GM21390 (cell line): ENCODE measurements at regions not wholly inside any gene's neighbourhood (a gene's known extent, or its start where the extent isn't known, plus 50 kb on each side); places are given as distances from the start of the nearest gene placed in this dataset.
"Not testable (repeated sequence)": the region's sequence is repeated elsewhere in the genome, so short reads cannot be mapped to it uniquely, and the experiment has no call there.

Source experiments
- ATAC-seq: cut with Tn5 transposase; IDR thresholded peaks from one replicate; pipeline ENCODE4 v1.9.1; 2021; ENCODE audit not compliant: unreplicated experiment

DNA sequence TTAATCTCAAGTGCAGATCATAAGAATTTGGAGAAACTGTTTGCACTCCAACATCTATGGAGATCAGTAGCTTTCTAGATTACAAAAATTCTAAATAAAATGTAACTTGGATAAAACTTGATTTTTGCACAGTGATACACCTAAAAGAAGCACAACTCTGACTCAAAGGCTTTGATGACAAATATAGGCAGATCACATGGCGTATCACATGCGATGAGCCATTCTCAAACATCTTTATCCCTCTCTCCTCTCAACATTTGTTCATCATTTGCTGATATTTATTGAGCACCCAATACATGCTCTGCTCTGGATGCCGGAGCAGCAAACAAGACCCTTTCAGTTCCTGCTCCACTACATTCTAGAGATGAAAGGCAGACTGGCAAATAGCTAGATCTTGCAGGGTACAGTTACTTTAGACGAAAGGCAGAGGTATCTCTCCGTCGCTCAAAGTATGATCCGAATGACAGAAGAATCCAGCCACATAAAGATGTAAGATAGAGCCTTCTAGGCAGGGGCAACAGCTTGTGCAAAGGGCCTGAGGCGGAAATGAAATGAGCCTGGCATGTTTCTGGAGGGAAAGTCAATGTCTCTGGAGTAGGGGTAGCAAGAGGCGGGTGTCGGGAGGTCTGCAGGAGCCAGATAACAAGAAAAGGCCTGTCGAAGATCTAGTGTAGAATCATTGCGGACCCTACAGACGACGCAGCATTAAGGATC is 145.8 kb upstream of the ERRFI1 start:
- no peak for ATAC-seq

DNA sequence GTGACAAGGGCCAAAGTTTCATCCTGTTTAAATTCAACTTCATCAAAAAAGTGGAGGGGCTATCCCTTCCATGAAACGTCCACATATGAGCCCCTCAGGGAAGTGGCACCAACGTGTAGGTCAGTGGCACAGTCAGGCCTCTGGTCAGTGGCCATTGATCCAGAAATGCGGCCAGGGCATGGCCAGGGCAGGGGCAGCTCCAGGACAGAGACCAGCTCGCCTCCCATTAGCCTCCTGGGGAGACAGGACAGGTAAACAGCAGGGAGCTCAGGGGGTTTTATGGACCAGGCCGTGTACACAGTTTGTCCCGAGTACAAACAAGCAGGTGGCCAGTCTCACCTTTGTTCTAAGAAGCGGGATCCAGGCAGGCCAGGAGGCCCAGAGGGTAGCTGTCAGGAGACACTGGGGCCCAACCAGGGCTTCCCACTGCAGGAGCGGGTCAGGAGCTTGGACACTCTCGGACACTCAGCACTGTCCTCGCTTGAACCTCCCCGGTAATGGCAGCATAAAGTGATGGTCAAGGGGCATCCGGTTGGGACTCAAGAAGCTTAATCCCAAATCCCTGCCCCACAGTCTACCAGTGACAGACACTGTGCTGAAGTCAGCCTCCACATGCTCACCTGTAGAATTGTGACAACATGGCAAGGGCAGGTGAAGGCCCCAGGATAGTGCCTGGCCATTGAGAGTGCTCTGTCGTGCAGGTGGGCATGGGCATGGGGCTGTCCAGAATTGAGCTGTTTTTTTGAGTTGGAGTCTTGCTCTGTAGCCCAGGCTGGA is 144.1 kb upstream of the ERRFI1 start:
- ATAC-seq = no peak

DNA sequence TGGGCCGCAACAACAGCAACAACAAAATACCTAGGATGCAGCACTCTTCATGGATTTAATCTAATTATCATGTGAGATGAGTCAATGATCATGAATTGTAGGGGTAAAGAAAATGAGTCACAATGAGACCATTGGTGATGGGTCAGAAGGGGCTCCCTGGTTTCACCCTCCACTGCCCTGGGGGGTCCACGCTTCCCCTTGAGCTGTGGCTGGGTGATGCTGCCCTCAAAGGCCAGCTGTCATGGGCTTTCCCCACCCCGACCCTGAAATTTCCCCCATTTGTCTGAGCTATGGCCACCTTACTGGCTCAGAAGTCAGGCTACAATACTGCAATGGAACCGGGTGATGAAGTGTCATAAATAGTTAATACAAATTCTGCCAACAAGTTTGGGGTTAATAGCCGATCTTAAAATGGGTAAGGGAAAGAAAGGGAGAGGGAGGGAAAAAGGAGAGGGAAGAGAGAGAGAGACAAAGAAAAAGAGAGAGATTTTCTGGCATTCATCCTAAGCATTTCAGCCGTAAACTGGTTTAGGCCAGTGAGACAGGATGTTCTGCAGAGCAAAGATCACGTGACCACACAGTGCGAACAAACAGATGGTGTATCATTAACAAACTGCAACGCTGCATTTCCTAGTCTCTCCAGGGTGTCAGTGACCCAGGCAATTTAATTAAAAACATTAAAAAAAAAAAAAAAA is 143.4 kb upstream of the ERRFI1 start:
- peak; percentile 52 for ATAC-seq

DNA sequence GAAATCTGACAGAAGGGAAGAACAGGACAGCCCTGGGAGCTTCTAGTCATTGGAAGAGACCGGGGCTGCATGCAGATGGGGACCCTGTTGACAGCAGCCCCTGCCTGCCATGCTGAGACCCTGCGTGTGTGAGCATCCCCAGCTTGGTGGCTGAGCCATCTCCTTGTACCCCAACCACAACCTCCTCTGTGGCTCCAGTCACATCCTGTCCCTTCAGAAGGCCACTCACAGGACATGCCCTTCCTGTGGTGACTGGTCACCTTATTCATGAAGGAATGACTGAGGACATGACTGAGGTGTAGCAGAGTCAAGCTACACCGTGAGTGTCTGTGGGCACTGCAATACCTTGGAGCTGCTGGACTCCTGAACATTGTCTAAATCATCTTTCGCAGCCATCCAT is 141.8 kb upstream of the ERRFI1 start:
- ATAC-seq = no peak

DNA sequence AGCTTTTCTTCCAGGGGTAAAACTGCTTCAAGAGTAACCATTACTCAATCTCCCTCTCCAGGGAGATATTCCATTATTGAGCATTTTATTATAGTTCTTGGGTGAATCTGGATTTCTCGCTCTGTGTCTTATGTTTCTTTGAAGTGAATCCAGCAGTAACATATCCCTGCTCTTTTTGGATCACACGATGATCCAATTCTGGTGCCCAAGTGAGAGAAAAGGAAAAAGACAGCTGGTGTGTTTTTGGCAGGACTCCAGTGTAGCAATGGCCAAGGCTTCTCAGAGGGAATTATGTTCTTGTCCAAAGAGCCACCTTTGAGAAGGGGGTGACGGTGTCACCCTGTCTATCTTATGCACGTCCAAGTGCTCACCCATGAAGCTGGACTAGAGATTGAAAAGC is 140.3 kb upstream of the ERRFI1 start:
- ATAC-seq = no peak

GRCh38 chr1:8165595-8166360 is 139.7 kb upstream of the ERRFI1 start:
- ATAC-seq = no peak

DNA sequence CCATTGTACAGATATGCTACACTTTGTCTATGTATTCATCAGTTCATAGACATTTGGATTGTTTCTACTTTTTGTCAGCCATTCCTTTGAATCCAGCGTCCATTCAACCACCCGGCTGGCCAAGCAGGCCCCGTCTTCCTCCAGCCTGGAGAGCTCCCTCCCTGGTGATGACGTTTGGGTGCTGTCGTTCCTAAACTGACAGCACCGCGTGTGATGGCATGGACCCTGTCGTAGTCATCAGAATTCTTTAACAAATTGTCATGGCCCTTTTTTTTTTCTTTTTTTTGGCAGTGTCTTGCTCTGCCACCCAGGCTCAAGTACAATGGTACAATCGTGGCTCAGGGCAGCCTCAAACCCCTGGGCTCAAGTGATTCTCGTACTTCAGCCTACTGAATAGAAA is 138.6 kb upstream of the ERRFI1 start:
- ATAC-seq = no peak

- ATAC-seq = no peak
These were observed 136.9 kb upstream of the ERRFI1 start for GRCh38 chr1:8163039-8163438.

DNA sequence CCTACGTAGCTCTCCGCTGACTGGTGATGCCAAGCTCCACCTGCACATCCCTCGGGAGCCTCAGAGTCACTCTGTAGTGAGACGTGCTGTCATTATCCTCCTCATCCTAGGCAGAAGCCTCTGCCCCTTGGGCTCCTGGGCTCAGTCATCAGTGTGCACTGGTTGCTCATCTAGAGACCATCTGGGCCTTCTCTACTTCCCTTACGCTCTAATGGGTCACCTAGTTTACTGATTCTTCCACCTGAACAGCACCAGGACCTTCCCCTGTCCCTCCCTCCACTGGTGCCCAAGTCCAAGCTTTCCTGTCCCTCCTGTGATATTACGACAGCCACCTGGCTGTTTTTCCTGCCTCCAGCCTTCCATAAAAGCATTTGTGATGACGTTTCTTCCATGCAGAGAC is 136.1 kb upstream of the ERRFI1 start:
- no peak for ATAC-seq

- no peak for ATAC-seq
These were observed 135.5 kb upstream of the ERRFI1 start for GRCh38 chr1:8161546-8162105.

GRCh38 chr1:8159470-8160024 is 133.4 kb upstream of the ERRFI1 start:
- ATAC-seq = no peak

DNA sequence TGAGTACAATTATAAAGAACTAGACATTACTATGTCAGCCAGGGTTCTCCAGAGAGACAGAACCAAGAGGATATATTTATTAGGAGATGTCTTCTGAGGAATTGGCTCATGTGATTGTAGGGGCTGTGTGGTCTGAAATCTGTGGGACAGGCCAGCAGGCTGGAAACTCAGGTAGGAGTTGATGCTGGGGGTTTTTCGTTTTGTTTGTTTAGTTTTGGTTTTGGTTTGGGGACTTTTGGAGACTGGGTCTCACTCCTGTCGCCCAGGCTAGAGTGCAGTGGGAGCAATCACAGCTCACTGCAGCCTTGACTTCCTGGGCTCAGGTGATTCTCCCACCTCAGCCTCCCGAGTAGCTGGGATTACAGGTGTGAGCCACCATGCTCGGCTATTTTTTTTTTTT is 132.9 kb upstream of the ERRFI1 start:
- ATAC-seq = no peak

- ATAC-seq = no peak
These were observed 131.7 kb upstream of the ERRFI1 start for GRCh38 chr1:8157765-8158164.

GRCh38 chr1:8155528-8156186 is 129.5 kb upstream of the ERRFI1 start:
- ATAC-seq = no peak

DNA sequence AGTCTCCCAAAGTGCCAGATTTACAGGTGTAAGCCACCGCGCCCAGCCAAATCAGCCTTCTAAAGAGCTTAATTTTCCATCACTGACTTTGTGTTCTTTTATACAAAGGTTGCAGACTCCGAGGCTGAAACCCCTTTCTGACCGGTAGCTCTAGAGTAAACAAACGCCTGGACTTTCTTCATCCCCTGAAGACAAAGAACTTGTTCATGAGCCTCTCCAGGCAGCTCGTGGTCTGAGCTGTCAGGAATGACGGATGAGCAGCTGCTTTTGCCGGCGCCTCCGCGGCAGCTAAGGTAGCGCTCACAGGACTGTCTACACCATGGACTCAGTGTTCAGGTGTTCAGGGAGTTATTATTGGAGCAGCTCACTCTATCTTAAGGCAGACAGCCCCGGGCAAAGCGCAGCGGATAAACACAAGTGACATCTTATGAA is 128.5 kb upstream of the ERRFI1 start:
- ATAC-seq = no peak

- no peak for ATAC-seq
These were observed 127.9 kb upstream of the ERRFI1 start for GRCh38 chr1:8153961-8154360.

- ATAC-seq = no peak
These were observed 126.9 kb upstream of the ERRFI1 start for GRCh38 chr1:8152731-8153702.

- no peak for ATAC-seq
These were observed 125.5 kb upstream of the ERRFI1 start for GRCh38 chr1:8151647-8152046.

GRCh38 chr1:8149756-8150155 is 123.6 kb upstream of the ERRFI1 start:
- not testable (repeated sequence) for ATAC-seq
